CD4-positive, alpha-beta T cell treated with Interleukin-1 beta for 1 hour (primary cell): ENCODE measurements at regions not wholly inside any gene's neighbourhood (a gene's known extent, or its start where the extent isn't known, plus 50 kb on each side); places are given as distances from the start of the nearest gene placed in this dataset.

ENCODE experiments used
- DNase-seq, 2 donors: peaks; one replicate each; pipeline ENCODE4 v3.0.0-alpha.2; 2020 to 2022

DNA sequence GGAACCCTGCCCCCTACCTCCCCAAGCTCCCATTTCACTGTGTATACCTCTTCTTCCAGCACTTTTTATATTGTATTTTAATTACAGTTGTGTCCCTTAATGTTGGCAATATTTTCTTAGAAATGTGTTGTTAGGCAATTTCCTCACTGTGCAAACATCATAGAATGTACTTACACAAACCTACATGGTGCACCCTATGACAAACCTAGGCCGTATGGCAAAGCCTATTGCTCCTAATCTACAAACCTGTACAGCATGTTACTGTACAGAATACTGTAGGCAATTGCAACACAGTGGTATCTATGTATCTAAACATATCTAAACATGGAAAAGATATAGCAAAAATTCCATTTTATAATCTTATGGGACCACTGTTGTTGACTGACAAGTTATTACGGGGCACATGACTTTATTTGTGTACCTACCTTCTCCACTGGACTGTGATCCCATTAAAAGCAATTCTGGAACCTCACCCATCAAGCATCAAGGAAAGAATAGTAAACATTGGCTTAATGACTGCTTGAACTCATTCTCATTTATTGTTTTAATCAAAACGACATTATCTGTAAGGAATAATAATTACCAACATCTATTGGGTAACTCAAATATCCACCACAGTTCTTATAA, 1641.5 kb upstream of the ZEB2 start:
- DNase-seq: no peak

DNA sequence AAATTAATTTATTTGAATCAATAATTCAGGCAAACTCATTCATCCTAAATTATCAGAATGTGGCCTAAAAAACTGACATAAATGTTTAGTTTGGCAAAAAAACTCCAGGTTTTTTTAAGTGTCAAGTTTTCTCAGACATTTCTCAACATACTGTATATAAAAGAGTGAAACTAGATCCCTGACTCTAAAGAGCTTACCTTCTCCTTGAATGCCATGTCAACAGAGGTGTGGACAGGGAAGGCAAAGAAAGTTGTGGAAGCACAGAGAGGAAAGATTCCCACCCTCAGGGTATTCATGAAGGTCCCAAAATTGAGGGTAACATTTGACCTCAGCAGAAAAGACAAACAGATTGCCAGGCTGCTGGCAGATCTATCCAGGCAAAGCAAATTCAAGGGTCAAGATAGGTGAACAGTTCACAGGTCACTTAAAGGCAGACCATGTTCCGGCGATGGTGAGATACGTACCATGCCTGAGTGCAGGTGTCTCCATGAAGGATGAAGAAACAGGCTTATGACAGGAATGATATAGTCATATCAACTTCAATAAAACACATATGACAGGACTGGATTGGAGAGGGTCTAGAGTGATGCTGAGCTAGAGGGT, 1638.3 kb upstream of the ZEB2 start:
- DNase-seq: no peak

DNA sequence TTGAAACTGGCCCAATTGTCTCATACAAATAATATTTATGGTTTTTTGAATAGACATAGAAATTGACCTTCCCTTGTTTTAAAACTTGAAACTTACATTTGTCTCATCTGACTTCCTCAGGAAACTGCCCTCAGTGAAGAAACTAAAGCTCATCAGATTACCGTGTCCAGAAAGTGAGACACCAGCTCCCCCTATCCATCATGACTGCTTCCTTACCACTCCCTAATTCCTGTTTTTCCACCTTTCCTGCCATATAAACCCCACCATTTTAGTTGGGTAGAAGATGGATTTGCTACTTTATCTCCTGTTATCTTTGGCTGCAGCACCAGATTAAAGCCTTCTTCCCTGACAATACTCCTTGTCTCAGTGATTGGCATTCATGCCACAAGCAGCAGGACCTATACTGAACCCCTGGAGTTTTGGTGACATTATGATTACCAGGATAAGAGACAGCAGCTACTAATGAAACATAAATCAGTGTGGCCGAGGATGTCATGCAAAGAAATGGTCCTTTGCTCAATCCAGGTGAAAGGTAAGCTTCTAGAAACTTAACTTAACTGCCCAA, 1627.6 kb upstream of the ZEB2 start:
- DNase-seq: no peak

DNA sequence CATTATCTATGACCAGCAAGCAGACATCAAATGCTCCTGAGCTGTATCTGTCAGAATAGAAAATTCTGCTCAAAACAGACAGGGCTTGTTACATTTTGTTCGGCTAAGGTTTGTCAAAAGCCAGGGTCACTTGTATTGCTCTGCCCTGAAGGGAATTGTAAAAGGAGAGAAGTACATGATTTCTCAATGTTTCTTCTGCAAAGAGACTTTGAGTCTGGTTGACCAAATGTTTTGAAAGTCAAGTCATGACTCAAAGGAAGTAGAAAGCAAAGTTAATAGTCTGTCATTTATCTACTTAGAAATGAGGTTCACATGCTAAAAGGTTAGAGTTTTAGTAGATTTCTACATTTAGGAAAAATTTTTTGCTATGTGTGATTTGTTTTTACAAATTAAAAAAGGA, 1624.1 kb upstream of the ZEB2 start:
- no peak for DNase-seq

DNA sequence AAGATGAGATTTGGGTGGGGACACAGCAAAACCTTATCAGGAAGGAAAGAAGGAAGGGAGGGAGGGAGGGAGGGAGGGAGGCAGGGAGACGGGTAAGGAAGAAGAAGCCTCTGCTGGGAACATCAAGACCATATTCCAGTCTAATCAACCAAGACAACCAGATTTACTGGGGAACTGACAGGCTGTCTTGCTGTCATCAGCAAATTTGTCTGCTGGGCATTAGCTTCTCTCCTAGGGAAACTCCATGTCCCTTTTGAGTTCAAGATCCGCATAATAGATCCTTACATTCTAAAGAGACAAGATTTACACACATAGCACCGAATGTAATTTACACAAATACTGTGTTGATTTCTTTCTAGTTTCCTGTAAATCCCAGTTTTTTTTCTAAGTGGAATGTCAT, 1618.9 kb upstream of the ZEB2 start:
- no peak for DNase-seq

DNA sequence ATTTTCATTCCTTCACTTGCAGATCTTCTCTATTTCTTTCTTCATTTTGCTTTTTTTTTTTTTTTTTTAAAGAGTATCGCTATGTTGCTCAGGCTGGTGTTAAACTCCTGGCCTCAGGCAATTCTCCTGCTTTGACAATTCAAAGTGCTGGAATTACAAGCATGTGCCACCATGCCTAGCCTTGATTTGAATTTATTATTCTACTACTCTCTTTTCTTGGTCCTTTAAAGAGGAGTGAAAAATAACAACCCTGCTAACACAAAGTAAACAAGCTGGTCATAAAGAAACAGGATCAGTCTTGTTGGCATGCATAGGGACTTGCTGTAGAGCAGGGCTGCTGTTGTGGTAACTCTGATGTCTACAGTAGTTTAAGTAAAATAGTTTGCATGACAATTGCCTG, 1615.3 kb upstream of the ZEB2 start:
- DNase-seq: no peak

DNA sequence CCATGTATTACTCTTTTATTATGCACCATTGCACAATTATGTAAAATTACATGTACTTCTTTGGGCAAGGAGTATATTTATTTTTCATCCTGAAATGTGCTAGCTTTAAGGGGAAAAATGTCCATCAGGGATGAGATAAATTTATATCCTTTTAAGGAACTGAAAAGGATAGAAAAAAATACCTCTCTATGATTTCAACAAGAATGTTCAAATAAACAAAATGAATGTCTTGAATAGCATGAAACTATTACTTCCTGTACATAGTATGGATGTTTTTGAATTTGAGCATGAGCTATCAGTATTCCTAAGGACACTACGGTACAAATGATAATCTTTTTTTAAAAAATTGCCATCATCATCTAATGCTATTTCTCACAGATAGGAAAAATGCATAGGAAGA, 1611.9 kb upstream of the ZEB2 start:
- DNase-seq: no peak

DNA sequence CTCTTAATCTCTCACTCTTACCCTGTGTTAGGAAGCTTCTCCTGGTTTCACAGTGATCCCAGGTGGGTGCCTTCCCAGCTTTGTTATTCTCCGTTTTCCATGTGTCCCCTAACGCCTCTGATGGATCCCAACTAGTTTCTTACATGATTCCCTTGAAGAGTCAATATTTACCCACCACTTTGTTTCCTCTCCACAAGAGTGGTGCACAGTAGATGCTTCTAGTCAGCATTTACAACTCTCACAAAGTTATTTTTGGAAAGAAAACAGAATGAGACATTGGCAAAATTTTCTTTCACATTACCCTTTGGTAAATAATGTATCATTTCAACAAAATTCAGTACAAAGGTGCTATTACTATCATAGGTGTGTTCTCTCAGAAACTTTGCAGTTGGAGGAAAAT, 1611.1 kb upstream of the ZEB2 start:
- DNase-seq: no peak

DNA sequence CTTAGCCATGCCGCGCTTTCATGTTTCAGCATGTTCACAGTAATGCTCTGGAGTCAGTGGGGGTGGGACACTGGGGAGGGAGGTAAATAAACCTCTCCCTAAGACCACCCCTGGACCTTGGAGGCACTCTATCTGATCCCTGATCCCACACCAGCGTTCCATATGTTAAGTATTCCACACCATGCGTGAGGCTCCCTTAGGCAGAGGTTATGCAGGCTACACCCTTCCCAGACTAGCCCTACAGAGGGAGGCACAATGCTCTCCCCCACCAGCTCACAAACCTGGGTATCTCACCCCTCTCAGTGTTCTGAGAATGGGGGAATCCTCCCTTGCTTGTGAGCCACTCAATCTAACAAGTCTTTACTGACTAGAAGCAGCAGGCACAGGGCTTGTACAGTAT, 1610.4 kb upstream of the ZEB2 start:
- DNase-seq: no peak

DNA sequence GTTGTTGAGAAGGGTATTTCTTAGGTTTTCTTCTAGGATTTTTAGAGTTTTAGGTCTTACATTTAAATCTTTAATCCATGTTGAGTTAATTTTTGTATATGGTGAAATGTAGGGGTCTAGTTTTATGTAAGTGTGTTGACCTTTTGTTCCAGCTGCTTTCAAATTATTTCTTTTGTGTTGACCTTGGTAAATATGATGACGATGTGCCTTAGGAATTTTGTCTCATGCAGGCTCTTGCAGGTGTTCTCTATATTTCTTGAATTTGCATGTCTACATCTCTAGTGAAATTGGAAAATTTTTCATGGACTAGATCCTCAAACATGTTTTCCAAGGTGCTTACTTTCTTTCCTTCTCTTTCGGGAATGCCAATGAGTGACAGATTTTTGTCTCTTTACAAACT, 1609.3 kb upstream of the ZEB2 start:
- DNase-seq: no peak

DNA sequence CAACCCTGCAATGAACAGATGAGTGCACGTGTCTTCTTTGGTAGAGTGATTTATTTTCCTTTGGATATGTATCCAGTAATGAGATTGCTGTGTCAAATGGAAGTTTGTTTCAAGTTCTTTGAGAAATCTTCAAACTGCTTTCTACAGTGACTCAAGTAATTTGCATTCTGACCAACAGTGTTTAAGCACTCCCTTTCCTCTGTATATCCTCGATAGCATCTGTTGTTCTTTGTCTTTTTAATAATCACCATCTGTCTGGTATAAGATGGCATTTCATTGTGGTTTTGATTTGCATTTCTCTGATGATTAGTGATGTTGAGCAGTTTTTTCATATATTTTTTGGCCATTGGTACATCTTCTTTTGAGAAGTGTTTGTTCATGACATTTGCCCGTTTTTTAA, 1608.3 kb upstream of the ZEB2 start:
- no peak for DNase-seq

DNA sequence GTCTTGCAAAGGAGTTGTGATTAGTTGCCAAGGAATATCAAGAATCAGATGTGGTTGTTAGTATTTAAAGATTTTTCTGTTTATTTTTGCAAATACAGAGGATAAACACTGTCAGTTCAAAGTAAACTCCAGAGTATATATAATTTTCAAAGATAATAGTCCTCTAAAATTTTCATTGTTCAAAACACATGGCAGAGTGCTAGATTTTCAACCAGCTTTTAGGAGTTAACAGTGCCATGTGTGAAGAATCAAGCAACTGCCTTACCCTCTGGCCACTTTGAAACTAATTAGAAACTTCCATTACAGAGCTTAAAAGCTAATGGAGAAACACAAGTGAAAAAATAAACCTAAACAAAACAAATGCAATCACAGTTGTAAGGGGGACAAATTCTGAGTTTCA, 1605.6 kb upstream of the ZEB2 start:
- no peak for DNase-seq

DNA sequence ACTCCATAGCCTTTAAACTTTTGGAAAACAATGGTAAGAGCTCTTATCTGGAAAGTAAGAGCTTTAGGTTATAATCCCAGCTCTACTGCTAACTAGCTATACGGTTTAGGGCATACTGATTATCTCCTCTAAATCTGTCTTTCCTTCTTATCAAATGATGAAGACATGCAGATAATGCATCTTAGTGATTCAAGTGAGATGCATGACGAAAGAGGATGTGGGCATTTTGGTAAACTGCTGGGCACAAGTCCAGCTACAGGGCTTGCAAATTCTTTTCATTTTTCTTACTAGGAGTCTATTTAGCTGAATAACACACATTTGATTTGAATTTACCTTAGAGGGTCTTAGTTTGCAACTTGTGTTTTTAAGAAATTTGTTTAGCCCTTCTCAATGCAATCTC, 1604.8 kb upstream of the ZEB2 start:
- no peak for DNase-seq

DNA sequence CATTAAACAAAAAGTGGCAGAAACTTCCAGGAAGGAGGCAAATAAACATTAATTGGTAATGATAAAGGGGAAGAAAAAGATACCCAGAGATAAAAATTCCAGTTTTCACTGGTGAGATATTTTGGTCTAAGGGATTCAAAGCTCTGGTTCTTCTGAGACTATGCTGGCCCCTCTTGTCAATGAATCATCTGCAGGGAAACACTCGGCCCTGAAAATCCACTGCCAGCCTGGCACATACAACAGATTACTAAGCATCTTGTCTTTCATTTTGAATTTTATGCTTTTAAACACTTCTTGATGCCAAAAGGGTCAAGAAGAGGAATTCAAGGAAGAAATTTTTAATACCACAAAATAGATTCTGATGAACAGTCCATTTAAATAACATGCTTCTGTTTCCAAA, 1603.8 kb upstream of the ZEB2 start:
- no peak for DNase-seq

DNA sequence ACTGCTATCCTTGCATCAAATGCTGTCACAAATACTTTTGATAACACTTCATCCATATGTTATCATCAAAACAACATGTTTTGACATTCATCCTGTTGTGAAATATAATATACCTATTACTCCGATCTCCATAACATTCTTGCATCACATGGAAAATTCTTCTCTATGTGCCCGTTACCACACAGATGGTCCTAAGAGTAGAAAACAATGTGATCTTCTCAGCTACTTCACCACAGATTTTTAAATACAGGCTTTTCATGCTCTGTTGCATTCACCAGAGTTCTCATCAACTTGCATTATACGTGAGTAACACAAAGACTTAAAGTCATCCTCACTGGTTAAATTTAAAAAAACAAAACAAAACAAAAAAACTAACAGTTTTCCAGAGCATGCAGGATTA, 1603.3 kb upstream of the ZEB2 start:
- DNase-seq: no peak

DNA sequence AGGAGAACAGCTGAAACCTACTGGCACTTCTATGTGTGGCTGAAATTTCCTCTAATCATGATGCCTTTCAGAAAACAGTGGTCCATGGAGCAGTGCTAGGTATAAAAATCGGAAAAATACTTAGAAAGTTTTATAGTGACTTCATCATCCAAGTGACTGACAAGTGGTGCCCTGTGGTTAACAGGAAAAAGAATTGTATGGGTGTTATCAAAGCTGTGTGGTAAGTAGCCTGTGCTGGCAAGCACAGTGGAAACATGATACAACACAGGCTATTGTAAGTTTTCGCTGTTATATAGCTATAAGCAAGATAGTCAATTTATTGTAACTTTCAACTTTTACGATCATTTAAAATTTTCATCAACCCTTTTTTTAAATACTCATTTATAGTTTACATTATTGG, 1599.7 kb upstream of the ZEB2 start:
- no peak for DNase-seq

DNA sequence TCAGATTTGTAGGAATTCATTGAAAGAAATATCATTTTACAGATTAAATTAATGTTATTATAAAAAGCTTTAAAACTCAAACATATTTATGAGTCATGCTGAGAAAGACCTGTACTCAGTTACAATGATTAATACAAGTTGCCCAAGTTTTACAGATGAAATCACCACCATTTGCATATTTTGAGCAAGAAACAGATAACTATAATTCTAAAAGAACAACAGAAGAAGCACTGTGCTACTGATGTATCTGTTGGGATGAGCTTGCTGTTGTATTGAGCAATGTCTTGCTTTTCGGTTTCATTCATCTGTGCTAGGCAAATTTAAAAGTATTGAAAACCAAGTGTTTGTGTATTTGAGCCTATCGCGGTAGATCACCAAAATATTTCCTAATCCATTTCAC, 1589.1 kb upstream of the ZEB2 start:
- DNase-seq: no peak

DNA sequence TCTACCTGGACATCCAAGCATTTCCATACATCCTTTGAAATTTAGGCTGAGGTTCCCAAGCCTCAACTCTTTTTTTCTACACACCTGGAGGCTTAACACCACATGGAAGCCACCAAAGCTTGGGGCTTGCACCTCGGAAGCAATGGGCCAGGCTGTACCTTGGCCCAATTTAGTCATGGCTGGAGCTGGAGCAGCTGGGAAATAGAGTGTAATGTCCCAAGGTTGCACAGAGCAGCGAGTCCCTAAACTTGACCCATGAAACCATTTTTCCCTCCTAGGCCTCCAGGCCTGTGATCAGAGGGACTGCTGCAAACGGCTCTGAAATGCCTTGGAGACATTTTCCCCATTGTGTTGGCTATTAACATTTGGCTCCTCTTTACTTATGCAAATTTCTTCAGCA, 1574.3 kb upstream of the ZEB2 start:
- DNase-seq: no peak

DNA sequence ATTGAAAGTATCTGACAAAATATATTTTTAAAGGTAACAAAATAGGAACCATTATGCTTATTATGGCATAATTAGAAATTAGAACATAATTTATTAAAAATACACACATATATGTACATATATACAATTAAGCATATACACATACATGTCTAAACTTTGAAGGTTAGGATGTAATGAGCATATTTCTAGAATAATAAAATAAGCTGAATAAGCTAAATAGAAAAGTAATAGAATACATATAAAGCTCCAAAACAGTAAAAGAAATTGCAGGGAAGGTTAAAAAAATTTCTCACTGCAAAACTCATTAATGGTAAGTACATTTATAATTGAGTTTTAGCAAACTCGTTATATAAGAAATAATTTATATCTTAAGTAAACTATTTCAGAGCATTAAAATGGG, 1561.5 kb upstream of the ZEB2 start:
- DNase-seq: no peak

DNA sequence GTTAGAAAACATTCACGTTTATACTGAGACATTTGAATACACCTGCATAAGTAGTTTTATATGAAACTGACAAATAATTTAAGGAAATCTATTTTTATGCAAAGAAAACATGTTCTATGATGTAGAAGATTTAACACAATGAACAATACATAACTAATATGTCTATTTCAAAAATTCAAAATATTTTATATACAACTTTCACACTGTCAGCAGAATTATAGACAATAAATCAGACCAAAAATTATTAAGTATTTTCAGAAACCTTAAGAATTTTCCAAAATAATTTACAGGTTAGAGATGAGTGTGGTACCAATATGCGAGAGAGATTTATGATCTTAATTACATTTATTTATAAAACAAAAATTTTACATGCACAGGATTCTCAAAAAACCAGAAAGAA, 1561.0 kb upstream of the ZEB2 start:
- no peak for DNase-seq

DNA sequence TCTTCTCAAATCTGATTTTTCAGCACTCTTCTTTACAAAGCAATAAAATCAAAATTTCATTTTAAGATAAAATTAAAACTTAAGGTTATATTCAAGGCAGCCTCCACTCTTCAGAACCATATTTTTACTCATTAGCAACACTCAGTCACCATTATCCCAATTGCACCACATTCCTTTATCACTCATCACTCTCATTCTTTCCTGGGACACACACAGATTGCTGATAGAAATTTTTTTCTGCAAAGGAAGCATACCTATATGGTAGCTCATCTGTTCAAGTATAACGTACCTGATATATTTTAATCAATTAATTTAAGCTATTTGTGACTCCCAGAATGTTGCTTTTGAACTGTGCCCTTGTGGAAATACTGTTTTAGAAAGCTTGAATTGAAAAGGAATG, 1559.3 kb upstream of the ZEB2 start:
- no peak for DNase-seq

DNA sequence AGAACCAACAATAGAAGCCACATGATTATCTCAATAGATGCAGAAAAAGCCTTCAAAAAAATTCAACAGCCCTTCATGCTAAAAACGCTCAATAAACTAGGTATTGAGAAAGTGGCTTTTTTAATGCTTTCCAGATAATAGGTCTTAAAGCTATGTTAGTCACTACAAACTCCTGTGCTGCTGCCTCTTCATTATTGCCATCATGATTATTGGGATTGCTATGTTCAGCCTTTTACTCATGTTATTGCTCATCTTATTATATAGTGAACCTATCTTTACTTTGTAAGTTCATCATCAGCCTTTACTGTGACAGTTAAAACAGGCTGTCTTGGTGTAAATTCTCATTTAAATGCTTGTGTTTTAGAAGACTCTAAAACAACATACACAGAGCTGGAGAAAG, 1557.2 kb upstream of the ZEB2 start:
- no peak for DNase-seq

DNA sequence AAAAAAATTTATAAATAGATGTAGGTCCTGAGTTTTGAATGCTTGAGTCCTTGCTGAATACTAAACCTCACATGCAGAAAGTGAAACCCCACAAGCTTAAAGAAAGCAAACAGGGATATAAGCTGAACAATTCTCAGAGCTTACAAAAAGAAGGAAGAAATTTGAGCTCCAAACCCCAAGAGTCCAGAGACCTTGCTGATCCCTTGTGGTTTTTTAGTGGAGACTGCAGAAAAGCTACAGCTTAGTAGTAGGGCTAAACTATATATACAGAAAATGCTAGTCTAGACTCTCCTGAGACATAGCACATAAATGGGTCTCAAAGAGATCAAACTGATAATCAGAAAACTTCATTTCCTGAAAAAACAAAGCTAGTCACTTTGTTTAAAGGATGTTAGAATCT, 1548.1 kb upstream of the ZEB2 start:
- no peak for DNase-seq

DNA sequence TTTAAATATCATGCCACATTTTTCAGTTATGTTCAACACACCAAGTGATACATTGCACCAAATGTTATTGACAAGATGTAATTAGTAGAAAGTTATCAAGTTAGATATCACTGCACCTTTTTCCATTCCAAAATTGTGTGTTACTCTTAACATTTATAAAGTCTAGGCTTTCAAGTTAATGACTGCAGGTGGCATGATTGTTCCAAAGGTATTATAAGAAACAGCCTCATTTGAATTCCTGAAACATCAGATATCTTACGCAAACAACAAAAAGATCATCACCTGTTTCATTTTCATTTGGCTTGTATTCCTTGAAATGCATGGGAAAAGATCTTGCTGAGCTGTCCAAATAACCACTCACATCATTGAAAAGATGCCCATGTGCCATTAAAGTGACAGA, 1528.2 kb upstream of the ZEB2 start:
- DNase-seq: no peak

DNA sequence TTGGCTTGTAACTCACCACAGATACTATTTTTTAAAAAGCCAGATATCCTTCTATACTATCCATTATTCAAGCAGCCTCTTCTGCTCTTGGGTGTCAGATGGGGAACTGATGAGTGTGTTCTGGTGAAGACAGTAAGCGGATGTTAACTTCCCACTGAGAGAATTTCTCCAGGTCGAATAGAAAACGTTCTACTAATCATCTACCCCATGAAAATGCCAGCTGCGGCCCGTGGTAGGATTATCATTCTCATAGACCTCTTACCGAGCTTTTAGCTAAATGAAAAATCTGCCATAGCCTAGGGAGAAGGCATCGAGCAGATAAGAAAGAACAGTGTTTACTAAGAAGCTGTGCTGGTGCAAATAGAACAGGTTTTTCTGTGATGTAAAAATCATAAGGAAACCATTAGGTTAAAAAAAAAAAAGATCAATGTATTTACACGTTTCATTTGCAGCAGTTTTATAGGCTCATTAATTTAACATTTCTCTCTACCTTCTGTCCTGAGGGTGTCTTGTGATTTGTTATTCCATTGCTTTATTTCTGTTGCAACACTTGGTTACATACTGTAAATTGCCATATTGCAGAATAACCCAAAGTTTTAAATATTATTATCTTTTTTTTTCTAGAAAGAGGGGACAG, 1521.5 kb upstream of the ZEB2 start:
- DNase-seq: no peak
